Endothelial cell of hepatic sinusoid (primary cell): ENCODE measurements at regions not wholly inside any gene's neighbourhood (a gene's known extent, or its start where the extent isn't known, plus 50 kb on each side); places are given as distances from the start of the nearest gene placed in this dataset.
"Not testable (repeated sequence)": the region's sequence is repeated elsewhere in the genome, so short reads cannot be mapped to it uniquely, and the experiment has no call there.

Experiments used
- in situ Hi-C: cut with HindIII; loops from 2 replicates; pipeline ENCODE4 v1.10.0; 2017; ENCODE audit warnings: low sequenced_read_pairs

DNA sequence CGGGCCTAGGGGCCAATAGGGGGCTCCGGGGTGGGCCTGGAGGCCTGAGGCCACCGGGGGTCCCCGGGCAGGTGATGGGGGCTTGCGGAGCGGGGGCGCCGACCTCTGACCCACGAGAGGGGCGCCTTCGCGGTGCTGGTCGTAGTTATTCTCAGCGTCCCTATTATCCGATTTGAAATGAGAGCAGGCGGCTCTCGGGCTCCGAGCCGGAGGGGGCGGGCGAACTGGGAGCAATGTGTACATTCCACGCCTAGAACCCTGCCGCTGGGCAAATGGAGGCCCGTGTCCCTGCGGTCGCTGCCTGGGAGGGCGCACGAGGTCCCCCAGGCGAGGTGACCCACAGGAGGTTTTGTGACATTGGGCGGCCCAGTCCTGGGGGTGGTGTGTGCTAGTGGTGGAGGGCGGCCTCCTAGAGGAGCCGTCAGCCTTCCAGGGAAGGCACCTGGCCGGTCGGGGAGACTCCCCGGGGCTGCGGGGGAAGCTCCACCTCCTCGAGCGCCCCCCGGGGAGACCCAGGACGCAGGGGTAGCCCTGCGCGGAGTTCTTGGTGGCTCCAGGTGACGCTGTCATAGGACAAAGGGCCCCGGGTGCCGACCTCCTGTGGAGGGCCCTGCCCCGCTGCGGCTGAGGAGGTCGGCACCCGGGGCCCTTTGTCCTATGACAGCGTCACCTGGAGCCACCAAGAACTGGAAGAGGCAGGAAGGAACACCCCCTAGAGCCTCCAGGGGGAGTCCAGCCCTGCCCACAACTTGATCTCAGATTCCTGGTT is 102.6 kb upstream of the PRKX start:
- in situ Hi-C loops: no loop called here

GRCh38 chrX:3811331-3812311 is 98.2 kb upstream of the PRKX start:
- in situ Hi-C loops: no loop called here

- in situ Hi-C loops: no loop called here
These were observed 94.5 kb upstream of the PRKX start for GRCh38 chrX:3807906-3808305.

GRCh38 chrX:3806630-3807029 is 93.2 kb upstream of the PRKX start:
- in situ Hi-C loops: no loop called here

DNA sequence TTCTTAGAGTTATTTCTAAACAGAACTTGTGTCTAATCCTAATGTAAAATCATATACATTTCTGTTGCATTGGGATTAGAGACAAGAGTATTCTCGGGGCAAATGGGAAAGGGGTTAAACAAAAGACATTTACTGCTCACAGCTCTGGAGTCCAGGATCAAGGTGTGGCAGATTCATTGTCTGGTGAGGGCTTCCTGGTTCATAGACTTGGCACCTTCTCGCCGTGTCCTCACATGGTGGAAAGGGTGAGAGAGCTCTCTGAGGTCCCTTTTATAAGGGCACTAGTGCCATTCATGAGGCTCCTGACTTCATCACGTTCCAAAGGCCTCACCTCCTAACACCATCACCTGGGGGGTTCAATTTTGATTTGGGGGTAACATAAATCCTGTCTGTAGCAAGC is 90.3 kb upstream of the PRKX start:
- in situ Hi-C loops: no loop called here

- in situ Hi-C loops: no loop called here
These were observed 89.9 kb upstream of the PRKX start for GRCh38 chrX:3803305-3803704.

DNA sequence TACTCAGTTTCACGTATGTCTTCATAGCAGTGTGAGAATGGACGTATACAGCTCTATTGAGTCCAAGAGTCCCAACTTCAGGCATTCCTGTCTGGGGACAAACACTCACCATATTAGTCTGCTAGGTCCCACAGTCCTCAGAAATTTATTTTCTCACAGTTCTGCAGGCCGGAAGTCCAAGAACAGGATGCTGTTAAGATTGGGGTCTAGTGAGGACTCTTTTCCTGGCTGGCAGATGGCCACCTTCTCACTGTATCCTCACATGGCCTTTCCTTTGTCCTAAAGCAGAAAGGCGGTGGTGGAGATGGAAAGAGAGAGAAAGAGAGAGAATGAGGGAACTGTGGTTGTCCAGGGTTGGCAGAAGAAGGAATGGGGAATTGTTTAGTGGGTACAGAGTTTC is 82.0 kb upstream of the PRKX start:
- in situ Hi-C loops: not testable (repeated sequence)

DNA sequence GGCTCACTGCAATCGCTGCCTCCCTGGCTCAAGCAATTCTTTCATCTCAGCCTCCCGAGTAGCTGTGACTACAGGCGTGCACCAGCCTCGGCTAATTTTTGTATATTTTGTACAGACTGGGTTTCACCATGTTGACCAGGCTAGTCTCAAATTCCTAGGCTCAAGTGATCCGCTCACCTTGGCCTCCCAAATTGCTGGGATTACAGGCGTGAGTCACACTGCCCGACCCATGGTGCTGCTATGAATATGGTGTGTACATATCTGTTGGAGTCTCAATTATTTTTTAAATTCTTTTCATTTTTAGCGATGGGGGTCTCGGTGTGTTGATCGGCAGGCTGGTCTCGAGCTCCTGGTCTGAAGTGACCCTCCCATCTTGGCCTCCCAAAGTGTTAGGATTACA is 78.0 kb upstream of the PRKX start:
- in situ Hi-C loops: no loop called here

DNA sequence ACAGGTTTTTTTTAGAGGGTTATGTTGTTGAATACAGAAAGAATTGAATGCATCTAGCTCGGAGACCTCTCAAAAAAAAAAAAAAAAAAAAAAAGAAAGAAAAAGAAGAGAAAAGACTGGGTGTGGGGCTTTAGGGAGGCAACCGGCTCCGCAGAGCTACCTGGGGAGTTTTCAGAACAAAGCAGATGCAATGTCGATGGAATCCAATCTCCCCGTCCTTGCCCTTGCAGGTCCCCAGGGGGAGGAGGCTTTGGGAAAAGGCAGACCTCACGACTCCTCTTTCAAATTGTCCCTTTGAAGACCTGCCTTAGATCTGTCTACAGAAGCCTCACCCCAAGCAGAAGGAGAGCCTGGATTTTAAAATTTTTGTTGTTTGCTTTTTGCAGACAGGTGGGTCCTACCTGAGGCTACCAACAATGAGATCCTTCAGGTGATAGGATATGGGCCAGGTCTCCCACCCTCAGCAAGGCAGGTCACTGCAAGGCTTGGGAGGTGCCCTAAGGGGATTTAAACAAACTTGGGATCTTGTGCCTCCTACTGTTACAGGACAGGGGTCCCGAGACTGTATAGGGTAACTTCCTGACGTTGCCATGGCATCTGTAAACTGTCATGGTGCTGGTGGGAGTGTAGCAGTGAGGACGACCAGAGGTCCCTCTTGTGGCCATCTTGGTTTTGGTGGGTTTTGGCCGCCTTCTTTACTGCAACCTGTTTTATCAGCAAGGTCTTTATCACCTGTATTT is 75.2 kb upstream of the PRKX start:
- in situ Hi-C loops: no loop called here

DNA sequence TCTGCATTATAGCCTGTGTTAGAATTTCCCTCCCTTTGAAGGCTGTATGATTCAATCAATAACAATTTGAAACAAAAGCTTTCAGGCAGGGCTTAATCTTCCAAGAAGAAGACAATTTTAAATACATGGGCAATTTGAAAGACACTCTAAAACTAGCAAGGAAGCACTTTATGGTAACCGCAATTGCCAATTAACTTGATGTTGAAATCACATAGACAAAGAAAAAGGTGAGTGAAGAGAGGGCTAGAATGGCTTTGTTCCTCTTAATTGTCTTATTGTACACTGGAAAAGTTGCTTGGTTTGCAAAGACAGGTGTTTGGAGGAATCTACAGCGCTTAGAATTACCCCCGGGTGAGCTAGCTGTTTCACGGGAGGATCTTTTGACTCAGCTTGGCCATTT is 74.4 kb upstream of the PRKX start:
- in situ Hi-C loops: no loop called here

- in situ Hi-C loops: not testable (repeated sequence)
These were observed 72.4 kb upstream of the PRKX start for GRCh38 chrX:3785822-3786221.

- in situ Hi-C loops: no loop called here
These were observed 67.1 kb upstream of the PRKX start for GRCh38 chrX:3780564-3780963.

DNA sequence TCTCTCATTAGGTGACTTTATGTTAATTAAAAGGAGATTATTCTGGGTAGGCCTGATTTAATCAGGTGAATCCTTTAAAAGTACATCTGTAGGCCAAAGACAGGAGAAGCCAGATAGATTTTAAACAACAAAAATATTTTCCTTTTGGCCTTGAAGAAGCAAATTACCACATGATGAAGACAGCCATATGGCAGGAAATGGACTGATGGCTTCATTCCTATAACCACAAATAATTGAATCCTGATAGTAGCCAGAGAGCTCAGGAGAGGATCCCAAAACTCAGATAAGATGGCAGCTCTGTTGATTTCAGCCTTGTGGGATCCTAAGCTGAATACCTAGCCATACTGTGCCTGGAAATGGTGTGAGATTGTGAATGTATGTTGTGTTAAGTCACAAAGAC is 66.1 kb upstream of the PRKX start:
- in situ Hi-C loops: no loop called here

DNA sequence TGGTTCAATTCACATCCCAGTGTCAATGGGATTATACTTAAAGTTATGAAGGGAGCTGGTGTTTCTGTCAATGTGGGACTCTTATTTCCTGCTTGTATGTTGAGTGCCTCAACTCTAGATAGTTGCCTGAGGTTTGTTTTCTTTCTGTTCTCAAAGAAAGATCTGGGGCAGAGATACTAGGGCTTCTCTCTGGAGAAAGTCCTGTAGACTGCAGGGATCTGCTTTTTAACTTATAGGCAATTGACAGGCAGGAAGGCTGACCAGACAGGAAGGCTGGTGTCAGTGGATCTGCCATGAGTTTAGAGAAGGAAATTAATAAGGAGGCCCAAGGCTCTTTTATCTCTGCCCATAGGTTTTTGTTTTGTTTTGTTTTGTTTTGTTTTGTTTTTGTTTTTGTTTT is 64.0 kb upstream of the PRKX start:
- in situ Hi-C loops: no loop called here

DNA sequence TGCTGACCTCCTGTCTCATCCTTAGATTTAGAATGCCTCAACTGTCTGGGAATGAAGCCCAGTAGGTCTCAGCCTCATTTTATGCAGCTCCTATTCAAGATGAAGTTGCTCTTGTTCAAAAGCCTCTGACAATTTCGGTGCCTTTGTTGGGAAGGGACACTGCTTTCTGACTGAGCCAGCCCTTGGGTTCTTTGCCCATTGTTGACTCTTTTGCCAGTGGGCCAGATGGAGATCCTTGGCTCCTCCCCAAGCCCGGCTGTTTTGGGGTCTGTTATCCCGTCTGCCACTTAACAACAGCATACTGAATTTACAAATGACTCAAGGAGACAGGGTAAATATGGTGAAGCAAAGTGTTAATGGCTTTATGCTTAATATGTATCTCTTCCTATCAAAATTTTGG is 58.3 kb upstream of the PRKX start:
- in situ Hi-C loops: no loop called here

DNA sequence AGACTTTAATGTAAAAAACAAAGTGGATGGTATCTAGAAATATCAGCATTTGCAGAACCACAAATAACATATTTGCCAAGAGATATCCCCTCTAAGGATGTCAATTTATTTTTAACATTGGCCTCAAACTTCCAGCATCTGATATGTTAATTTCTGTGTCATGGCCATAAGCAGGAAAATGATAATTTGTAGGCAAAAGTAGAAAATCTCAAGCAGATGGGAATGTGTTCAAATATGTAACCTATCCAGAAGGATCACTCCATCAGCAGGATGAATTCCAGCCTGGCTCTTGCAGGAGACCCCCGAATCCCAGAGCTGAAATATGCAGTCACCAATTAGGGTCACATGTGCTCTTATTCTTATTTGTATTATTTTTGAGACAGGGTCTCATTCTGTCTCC is 55.4 kb upstream of the PRKX start:
- in situ Hi-C loops: no loop called here
